Trophoblast cell (in vitro differentiated cells and primary cell): ENCODE measurements at regions not wholly inside any gene's neighbourhood (a gene's known extent, or its start where the extent isn't known, plus 50 kb on each side); places are given as distances from the start of the nearest gene placed in this dataset.

Source experiments
- DNase-seq, 2 donors: peaks; one replicate each; pipeline ENCODE4 v3.0.0-alpha.2; 2016
- H2AFZ ChIP-seq: 2 replicates; pipeline ENCODE4 v1.6.1; 2013; ENCODE audit warnings: low read length, moderate library complexity, mild to moderate bottlenecking; ENCODE audit not compliant: insufficient read depth, poor library complexity
- H2AK5ac ChIP-seq: 2 replicates; pipeline ENCODE4 v1.6.1; 2013; ENCODE audit warnings: mild to moderate bottlenecking, low read length
- H2BK120ac ChIP-seq: 2 replicates; pipeline ENCODE4 v1.6.1; 2013; ENCODE audit warnings: low read length, mild to moderate bottlenecking, moderate library complexity; ENCODE audit not compliant: insufficient read depth, poor library complexity
- H2BK12ac ChIP-seq: 2 replicates; pipeline ENCODE4 v1.6.1; 2013; ENCODE audit warnings: mild to moderate bottlenecking, low read length, moderate library complexity
- H2BK5ac ChIP-seq: 2 replicates; pipeline ENCODE4 v1.6.1; 2013; ENCODE audit warnings: low read length, low read depth, moderate library complexity, mild to moderate bottlenecking; ENCODE audit not compliant: poor library complexity
- H3K14ac ChIP-seq: 2 replicates; pipeline ENCODE4 v1.6.1; 2013; ENCODE audit warnings: mild to moderate bottlenecking, low read length
- H3K18ac ChIP-seq: 2 replicates; pipeline ENCODE4 v1.6.1; 2013; ENCODE audit warnings: mild to moderate bottlenecking, low read length
- H3K23ac ChIP-seq: 2 replicates; pipeline ENCODE4 v1.6.1; 2013; ENCODE audit warnings: low read length
- H3K27ac ChIP-seq: 2 replicates; pipeline ENCODE4 v1.5.1; 2013; ENCODE audit warnings: low read depth, mild to moderate bottlenecking, inconsistent platforms, low read length, moderate library complexity
- H3K27me3 ChIP-seq: 2 replicates; pipeline ENCODE4 v1.6.1; 2013; ENCODE audit warnings: inconsistent platforms, mild to moderate bottlenecking, low read length, moderate library complexity; ENCODE audit not compliant: insufficient read depth
- H3K36me3 ChIP-seq, 2 experiments: 1 replicate in 1 of 2; 2 replicates in 1 of 2; pipeline ENCODE4 v1.6.1; 2013; ENCODE audit warnings: low read length in 2 of 2, mild to moderate bottlenecking in 2 of 2, moderate library complexity in 1 of 2; ENCODE audit not compliant: insufficient read depth in 2 of 2, control insufficient read depth in 1 of 2
- H3K4ac ChIP-seq: 2 replicates; pipeline ENCODE4 v1.6.1; 2013; ENCODE audit warnings: low read depth, mild to moderate bottlenecking, low read length, moderate library complexity
- H3K4me1 ChIP-seq, 2 experiments: 1 replicate in 1 of 2; 2 replicates in 1 of 2; pipeline ENCODE4 v1.6.1; 2013; ENCODE audit warnings: low read length in 2 of 2, mild to moderate bottlenecking in 2 of 2, moderate library complexity in 1 of 2; ENCODE audit not compliant: insufficient read depth in 2 of 2, control insufficient read depth in 1 of 2
- H3K4me2 ChIP-seq: 2 replicates; pipeline ENCODE4 v1.6.1; 2013; ENCODE audit warnings: inconsistent platforms, mild to moderate bottlenecking, low read length, moderate library complexity
- H3K4me3 ChIP-seq: 2 replicates; pipeline ENCODE4 v1.5.1; 2013; ENCODE audit warnings: mild to moderate bottlenecking, low read depth, low read length, inconsistent platforms
- H3K79me1 ChIP-seq: one replicate; pipeline ENCODE4 v1.6.1; 2013; ENCODE audit warnings: low read length
- H3K79me2 ChIP-seq: 2 replicates; pipeline ENCODE4 v1.6.1; 2013; ENCODE audit warnings: low read length, mild to moderate bottlenecking; ENCODE audit not compliant: control insufficient read depth, insufficient read depth, poor library complexity
- H3K9ac ChIP-seq: 2 replicates; pipeline ENCODE4 v1.6.1; 2013; ENCODE audit warnings: mild to moderate bottlenecking, low read length
- H3K9me3 ChIP-seq: 2 replicates; pipeline ENCODE4 v1.6.1; 2013; ENCODE audit warnings: low read depth, mild to moderate bottlenecking, control low read depth, inconsistent platforms, low read length; ENCODE audit not compliant: insufficient read depth
- H4K12ac ChIP-seq: 2 replicates; pipeline ENCODE4 v1.6.1; 2013; ENCODE audit warnings: low read depth, mild to moderate bottlenecking, low read length, moderate library complexity
- H4K8ac ChIP-seq: 2 replicates; pipeline ENCODE4 v1.6.1; 2013; ENCODE audit warnings: low read depth, mild to moderate bottlenecking, low read length, moderate library complexity
- H4K91ac ChIP-seq: one replicate; pipeline ENCODE4 v1.6.1; 2013; ENCODE audit warnings: low read depth, mild to moderate bottlenecking, low read length, moderate library complexity
- WGBS: extraction: QIAGEN DNeasy Blood & Tissue Kit; methylation state at CpG from one replicate; pipeline ENCODE4 v1.1.7; 2013; ENCODE audit warnings: missing lambda C conversion rate; ENCODE audit not compliant: insufficient read length, insufficient coverage; ENCODE audit errors: extremely low coverage; 5-methylcytosine and 5-hydroxymethylcytosine counted together

GRCh38 chr14:22018890-22019289 is 345.3 kb upstream of the OR4E1 start:
- Histone ChIP-seq H3K23ac (no peak overlapping the region), H3K4me3 (no peak overlapping the region), H3K4ac (no peak overlapping the region), H2AK5ac (no peak overlapping the region), H3K36me3 (no peaks in the 10 kb centered on the region), H3K4me2 (no peak overlapping the region), H4K12ac (no peak overlapping the region), H3K79me2 (no peaks in the 10 kb centered on the region), H3K9me3 (no peaks in the 10 kb centered on the region), H3K14ac (no peak overlapping the region), H3K27ac (no peak overlapping the region), H4K8ac (no peak overlapping the region), H3K9ac (no peak overlapping the region), H2BK120ac (no peak overlapping the region), H3K79me1 (no peaks in the 10 kb centered on the region), H2AFZ (no peak overlapping the region), H2BK12ac (no peak overlapping the region), H2BK5ac (no peak overlapping the region), H3K4me1 (no peaks in the 10 kb centered on the region), H3K18ac (no peak overlapping the region), H4K91ac (no peak overlapping the region), H3K27me3 (no peaks in the 10 kb centered on the region)
- no peak for DNase-seq
- WGBS = no CpG with 5 or more reads among the region's 1 CpG

- Histone ChIP-seq H3K14ac (no peak overlapping the region), H3K4me2 (no peak overlapping the region), H2BK5ac (no peak overlapping the region), H4K8ac (no peak overlapping the region), H3K23ac (no peak overlapping the region), H3K4me1 (no peaks in the 10 kb centered on the region), H4K12ac (no peak overlapping the region), H2AFZ (no peak overlapping the region), H3K79me1 (no peaks in the 10 kb centered on the region), H3K4me3 (no peak overlapping the region), H3K9ac (no peak overlapping the region), H2BK120ac (no peak overlapping the region), H3K36me3 (no peaks in the 10 kb centered on the region), H3K27ac (no peak overlapping the region), H3K4ac (no peak overlapping the region), H2BK12ac (no peak overlapping the region), H3K9me3 (no peaks in the 10 kb centered on the region), H4K91ac (no peak overlapping the region), H3K79me2 (no peaks in the 10 kb centered on the region), H3K27me3 (no peaks in the 10 kb centered on the region), H3K18ac (no peak overlapping the region), H2AK5ac (no peak overlapping the region)
- DNase-seq = no peak
- no CpG with 5 or more reads among the region's 3 CpGs for WGBS
Observed at GRCh38 chr14:22012452-22012851, 338.8 kb upstream of the OR4E1 start.

DNA sequence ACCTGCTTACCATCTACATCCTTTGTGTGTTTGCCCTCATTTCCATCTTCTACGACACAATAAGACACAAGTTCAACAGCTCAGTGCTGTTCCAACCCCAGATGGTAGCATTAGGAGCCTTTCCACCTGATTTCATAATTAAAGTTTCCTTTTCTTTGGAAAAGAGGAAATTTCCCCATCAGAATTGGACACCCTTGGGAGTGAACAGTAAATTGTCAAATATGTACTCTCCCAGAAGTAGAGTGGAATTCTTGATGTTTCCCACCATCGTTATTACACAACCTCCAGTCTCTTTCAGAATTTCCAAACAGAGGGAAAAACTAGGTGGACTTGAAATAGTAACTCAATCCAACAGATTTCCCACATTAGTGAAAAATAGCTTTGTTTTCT is 337.6 kb upstream of the OR4E1 start:
- H3K18ac ChIP-seq = no peak overlapping the region
- H4K8ac ChIP-seq = no peak overlapping the region
- H3K4me3 ChIP-seq = no peak overlapping the region
- H3K9me3 ChIP-seq = no peaks in the 10 kb centered on the region
- H3K9ac ChIP-seq = no peak overlapping the region
- no peak overlapping the region for H2BK12ac ChIP-seq
- H4K91ac ChIP-seq = no peak overlapping the region
- no peak overlapping the region for H3K4me2 ChIP-seq
- no peak overlapping the region for H3K4ac ChIP-seq
- no peak for DNase-seq
- WGBS = no CpG with 5 or more reads among the region's 2 CpGs
- H3K4me1 ChIP-seq = no peaks in the 10 kb centered on the region
- H3K14ac ChIP-seq = no peak overlapping the region
- no peaks in the 10 kb centered on the region for H3K79me2 ChIP-seq
- no peak overlapping the region for H2BK120ac ChIP-seq
- H4K12ac ChIP-seq = no peak overlapping the region
- H3K27ac ChIP-seq = no peak overlapping the region
- H2AFZ ChIP-seq = no peak overlapping the region
- no peak overlapping the region for H2BK5ac ChIP-seq
- H3K36me3 ChIP-seq = no peaks in the 10 kb centered on the region
- H3K27me3 ChIP-seq = no peaks in the 10 kb centered on the region
- H2AK5ac ChIP-seq = no peak overlapping the region
- no peaks in the 10 kb centered on the region for H3K79me1 ChIP-seq
- H3K23ac ChIP-seq = no peak overlapping the region

DNA sequence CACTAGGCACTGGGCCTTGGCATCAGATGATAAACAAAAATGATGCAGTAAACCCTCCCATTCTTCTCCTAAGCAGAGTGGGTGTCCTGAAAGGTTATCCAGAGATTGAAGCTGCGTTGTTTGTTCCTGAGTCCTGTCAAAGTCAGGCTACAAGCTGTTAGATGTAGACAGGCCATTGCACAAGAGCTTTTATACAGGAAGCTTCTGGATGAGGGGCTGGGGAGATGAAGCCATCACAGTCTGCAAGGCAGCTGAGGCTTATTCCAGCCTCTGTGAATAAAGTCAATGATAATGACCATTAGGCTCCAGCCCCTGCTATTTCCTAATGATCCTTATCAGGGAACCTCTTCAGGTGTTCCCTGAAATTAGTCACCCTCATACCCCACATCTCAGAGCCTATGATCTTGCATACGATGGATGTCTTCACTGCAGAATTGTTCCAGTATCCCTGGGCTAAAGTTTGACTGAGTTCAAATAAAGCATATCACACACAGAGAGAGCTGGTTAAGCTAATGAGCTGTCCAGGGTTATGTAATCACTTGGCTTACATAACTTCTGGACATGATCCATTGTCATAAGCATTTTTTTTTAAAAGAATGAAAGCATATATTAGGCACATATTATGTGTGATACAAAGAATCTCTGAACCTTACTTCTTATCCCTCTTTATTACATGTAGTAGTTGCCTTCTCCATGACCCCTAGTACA is 337.1 kb upstream of the OR4E1 start:
- no peak overlapping the region for H3K4me2 ChIP-seq
- no peak overlapping the region for H3K14ac ChIP-seq
- H2AK5ac ChIP-seq = no peak overlapping the region
- no peak overlapping the region for H4K12ac ChIP-seq
- no peak overlapping the region for H3K23ac ChIP-seq
- DNase-seq = no peak
- H4K91ac ChIP-seq = no peak overlapping the region
- H3K4ac ChIP-seq = no peak overlapping the region
- no peaks in the 10 kb centered on the region for H3K79me1 ChIP-seq
- H3K36me3 ChIP-seq = no peaks in the 10 kb centered on the region
- no peaks in the 10 kb centered on the region for H3K27me3 ChIP-seq
- H3K4me3 ChIP-seq = no peak overlapping the region
- no peak overlapping the region for H2BK12ac ChIP-seq
- H3K27ac ChIP-seq = no peak overlapping the region
- H3K9ac ChIP-seq = no peak overlapping the region
- no peak overlapping the region for H2BK5ac ChIP-seq
- H3K9me3 ChIP-seq = no peaks in the 10 kb centered on the region
- no CpG with 5 or more reads among the region's 2 CpGs for WGBS
- no peak overlapping the region for H2BK120ac ChIP-seq
- H3K4me1 ChIP-seq = no peaks in the 10 kb centered on the region
- no peaks in the 10 kb centered on the region for H3K79me2 ChIP-seq
- no peak overlapping the region for H4K8ac ChIP-seq
- H3K18ac ChIP-seq = no peak overlapping the region
- H2AFZ ChIP-seq = no peak overlapping the region
